NCI-H748 (cell line): ENCODE measurements at regions not wholly inside any gene's neighbourhood (a gene's known extent, or its start where the extent isn't known, plus 50 kb on each side); places are given as distances from the start of the nearest gene placed in this dataset.
"Not testable (repeated sequence)": the region's sequence is repeated elsewhere in the genome, so short reads cannot be mapped to it uniquely, and the experiment has no call there.

Source experiments
- DNase-seq: peaks from one replicate; lab custom pipeline; 2025; ENCODE audit not compliant: unreplicated experiment; lab: John Stamatoyannopoulos, UW

DNA sequence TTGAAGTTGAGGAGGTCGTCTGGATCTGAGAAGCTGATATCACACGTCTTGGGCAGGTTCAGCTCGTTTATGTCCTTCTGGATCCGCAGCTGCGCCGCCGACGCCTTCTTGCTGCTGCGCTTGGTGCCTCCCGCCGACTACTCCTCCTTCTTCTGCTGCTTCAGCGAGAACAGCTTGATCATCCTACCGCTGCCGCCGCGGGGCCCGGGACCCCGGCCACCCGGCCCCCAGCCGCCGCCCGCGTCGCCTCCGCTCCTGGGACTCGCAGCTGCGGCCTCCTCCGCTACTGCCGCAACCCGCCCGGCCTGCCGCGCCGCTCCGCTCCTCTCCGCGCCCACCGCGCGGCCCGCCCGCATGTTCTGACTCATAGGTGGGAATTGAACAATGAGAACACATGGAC, 1710.6 kb downstream of the TP53TG3F start:
- DNase-seq = not testable (repeated sequence)

DNA sequence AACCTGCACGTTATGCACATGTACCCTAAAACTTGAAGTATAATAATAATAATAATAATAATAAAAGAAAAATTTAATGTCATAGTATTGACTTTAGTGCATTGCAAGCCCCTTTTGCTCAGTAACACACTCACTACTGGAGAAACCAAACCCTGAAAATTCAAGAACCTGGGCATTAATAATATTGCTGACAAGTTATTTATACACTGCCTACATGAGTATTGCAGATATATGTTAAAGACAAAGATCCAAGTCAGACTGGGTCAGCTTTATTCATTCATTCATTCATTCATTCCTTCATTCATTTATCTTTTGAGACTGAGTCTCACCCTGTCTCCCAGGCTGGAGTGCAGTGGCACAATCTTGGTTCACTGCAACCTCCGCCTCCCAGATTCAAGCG, 1711.2 kb downstream of the TP53TG3F start:
- no peak for DNase-seq

DNA sequence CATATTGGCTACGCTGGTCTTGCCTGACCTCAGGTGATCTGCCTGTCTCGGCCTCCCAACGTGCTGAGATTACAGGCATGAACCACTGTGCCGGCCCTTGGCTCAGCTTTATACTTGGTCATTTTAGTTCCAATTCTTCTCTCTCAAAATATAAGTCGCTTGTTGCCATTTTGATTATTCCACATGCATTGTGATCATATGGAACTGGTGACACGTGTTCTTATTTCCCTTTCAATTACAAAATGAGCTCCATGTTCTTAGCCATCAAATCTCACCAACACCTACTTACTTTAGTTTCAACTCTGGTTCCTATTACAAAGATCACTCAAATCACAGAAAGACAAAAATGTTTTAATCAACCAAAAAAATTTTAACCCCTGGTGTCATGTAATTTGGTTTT, 1711.7 kb downstream of the TP53TG3F start:
- no peak for DNase-seq

DNA sequence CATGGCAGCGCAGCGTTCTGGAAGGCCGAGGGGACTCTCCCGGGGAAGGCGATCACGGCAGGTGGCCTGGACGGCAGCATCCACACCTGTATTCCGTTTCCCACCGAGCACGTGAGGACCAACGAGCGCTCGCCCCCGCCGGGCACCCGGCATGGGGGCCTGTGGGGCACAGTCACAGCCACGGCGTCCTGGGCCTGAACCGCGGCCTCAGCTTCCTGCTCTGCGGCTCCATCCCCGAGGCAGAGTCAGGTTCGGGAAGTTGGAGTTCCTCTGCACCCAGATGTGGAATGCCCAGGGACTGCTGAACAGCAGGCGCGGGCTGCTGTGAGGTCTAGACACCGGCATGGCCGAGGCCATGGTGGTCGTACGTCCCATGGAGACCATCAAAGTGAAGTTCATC, 1713.9 kb downstream of the TP53TG3F start:
- no peak for DNase-seq

DNA sequence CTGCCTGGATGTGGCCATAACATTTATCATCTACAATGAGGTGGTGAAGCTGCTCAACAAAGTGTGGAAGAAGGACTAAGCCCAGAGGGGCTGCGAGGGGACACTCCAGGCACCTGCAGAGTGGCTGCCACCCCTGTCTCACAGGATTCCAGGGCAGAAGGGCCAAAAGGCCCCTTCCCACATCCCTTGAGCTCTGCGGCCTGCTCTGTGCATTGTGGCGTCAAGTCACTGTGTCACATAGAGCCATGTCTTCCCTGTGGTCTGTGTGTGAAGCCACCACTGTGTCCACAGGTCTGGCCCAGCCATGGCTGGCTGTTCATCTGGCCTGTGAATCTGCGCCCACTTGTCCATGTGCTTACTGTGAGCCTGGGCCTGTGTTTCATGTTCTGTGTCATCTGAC, 1714.6 kb downstream of the TP53TG3F start:
- no peak for DNase-seq

DNA sequence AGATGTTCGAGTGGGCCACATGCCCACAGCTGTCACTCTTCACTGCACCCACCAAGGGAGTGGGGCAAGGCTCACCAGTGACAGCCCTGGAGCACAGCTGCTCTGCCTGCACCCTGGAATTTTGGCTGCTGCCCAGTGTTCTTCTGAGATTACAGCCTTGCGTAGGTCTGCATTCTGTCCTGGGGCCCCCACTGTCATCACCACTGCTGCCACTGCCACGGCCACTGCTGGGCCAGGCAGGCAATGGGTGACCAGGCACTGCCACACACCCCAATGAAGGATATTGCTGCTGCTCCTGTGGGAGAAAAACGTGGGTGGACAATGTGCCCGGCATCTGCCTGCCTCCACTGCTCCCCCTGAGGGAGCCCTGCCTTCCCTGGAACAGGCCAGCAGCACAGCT, 1717.0 kb downstream of the TP53TG3F start:
- DNase-seq = no peak

DNA sequence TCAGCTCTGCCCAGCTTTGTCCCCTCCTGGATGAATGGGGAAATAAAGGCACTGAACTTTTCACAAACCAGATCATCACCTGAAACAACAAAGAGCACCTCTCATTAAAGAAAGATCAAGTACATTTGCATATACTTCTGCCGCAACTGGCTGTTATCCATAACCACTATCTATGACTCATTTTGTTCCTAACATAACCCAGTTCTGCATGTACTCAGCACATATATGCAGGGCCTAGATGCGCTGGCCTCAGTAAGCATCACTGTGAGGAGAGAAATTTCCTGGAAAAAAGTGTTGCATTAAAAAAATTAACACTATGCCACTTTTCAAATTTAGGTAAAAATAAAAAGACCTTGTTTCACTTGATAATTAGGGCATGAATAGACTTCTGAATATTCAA, 1718.4 kb downstream of the TP53TG3F start:
- no peak for DNase-seq

DNA sequence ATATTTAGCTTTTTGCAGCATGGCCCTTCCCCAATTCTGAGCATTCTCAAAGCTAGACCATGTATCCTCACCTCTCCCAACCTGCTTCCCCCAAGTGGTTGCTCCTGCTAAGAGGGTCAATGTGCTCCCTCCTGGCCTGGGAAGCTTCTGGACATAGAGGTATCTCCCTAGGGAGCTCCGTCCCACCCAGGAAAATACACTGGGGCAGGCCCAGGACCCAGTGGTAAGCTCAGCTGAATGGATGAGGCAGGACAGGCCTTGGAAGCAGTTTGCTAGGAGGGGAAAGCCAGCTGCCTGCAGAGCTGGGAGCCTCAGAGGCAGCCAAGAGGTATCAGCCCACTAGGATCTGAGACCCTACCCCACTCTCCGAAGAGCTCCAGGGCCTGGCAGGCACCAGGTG, 1721.6 kb downstream of the TP53TG3F start:
- no peak for DNase-seq

DNA sequence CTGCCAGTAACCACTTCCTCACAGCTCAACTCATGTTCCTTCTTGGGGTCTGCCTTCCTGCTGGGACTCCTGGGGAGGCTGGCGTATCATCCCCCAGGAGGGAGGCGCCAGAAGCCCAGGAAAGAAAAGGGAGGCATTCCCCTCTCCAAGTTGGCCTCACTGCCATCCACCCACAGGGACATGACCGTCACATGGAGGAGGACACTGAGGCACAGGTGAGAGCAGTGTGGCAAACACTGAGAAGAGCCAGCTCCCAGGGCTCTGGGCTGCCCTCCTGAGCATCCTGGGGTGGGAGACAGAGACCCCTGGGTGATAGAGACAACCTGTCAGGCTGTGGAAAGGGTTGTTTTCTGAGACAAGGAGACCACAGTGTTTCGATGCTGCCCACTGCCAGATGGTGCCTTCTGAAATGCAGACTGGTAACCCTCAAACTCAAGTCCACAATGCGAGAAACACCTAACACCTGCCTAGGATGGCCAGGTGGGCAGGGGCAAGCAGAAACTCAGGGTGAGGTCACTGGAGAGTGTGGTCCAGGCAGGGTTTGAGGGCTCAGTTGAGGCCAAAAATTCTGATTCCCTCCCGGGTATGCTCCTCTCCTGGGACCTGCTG, 1722.1 kb downstream of the TP53TG3F start:
- DNase-seq = no peak

DNA sequence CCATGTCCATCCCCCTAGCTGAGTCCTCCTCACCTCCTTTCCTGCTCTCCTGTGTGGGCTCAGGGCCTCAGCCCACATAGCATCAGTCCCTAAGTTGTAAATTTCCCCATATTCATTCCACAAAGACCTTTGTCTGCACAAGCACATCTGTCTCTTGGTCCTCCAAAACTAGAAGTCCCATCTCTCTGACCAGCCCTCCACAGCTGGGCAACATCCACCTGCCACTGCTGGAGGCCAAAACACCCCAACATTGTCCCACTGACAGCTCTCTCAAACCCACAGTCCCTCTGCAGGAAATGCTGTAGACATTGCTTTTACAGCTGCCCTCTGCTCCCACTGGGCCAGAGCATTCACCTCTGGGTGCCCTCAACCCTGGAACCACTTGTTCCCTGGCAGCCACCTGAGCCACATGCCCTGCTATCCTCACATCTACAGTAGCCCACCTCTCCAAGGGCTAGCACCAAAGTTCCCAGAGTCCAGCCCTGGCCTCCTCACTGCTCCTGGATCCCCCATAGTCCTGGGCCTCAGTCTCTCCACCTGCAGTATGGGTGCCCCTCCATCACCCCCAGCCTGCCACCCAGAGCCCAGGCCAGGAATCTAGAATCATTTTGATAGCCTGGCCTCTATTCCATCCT, 1722.7 kb downstream of the TP53TG3F start:
- DNase-seq = no peak

DNA sequence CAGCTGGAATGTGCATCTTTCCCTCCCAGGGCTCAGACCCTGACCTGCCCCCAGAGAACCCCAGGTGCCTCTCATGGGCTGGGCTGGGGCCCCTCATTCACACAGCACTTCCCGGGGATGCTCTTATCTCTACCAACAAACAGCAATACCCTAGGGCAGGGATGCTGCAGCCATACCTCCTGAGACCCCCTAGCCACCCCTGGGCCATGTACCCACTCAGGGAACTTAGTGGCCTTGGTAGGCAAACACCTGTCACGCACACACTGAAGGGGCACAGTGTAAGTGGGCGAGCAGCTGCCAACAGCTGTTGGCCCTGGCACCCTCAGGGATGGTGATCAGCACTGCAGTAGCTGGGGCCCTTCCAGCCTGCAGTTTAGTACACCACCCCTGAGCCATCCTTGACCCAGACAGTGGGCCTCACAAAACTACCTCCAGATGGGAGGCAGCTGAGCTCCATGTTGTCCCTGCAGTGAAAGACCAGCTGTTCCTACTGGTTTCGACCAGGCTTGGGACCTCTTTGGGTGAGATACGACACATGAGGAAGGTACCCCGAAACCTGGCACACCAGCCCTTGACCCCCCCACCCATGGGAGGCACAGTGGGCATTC, 1723.6 kb downstream of the TP53TG3F start:
- DNase-seq = no peak

DNA sequence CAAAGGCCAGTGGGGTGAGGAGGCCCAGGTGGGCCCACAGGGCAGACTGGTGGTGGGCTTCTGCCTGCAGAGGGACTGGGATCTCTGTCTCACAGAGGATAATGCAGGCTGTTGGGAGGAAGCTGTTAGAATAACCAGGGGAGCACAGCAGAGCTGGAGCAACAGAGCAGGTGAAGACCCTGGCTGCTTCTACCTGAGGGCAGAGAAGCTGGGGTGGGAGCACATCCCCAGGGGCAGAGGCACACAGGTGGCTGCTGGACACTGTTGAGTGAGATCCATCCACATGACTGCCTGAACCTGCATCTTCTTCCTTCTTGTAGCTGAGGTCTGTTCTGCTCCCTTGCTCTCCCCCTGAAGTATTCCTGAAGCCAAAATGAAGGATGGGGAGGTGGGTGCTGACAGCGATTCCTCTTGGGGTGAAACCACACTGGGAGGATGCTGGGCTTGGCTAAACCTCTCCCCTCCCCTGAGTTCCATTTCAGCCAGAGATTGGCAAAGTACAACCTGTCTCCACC, 1725.0 kb downstream of the TP53TG3F start:
- no peak for DNase-seq

DNA sequence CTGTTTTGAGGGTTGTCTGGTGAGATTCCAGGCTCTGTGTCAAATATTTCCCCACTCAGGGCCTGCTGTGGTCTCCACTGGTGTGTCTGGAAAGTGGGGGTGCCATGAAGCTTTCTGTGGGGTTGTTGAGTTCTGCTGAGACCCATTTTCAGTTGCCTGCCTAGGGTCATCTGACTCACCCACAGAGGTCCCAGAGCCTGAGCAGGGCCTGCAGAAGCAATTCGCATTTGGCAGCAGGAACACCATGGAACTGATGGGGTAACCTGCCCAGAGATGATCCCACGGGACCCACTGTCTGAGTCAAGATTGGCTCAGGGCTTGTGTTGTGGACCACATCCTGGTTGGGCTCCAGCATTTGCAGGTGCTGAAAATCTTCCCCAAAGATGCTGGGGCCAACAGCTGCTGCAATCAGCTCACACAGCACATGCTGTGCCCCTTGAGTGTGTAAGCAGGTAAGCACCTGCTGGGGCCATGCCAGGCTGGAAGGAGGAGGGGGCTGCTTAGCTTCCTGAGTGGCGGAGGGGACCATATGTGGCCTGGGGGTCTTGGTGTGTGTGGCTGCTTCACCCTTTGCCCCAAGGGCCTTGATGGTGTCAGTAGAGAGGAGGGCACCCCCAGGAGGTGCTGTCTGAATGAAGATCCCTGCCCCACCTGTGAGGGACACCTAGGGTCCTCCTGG, 1726.1 kb downstream of the TP53TG3F start:
- DNase-seq = no peak

DNA sequence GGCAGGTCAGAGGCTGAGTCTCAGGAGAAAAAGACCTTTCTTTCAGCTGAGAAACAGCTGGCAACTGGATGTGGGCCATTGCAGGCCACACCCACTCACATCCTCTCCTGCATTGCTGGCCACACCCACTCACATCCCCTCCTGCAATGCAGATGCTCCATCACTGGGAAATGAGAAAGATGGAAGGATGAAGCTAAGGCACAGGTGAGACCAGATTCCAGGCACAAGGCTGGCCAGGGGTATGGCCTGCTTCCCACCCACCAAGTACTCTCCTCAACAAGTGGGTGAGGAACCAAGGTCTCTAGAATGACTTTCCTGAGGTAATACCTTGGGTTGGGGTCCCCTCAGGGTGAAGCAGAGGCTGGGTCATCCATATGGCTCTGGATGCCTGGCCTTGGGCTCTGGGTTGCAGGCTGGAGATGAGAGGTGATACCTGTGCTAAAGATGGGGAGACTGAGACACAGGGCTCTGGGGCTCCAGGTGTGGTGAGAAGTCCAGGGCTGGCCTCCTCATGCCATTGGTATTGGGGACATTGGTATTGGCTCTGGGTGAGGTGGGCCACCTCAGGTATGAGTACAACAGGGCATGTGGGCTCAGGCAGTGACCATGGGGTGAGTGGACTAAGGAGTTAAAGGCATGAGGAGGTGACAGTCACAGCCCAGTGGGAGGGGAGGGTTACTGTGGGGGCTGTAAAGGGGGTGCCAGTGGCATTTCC, 1726.8 kb downstream of the TP53TG3F start:
- no peak for DNase-seq

DNA sequence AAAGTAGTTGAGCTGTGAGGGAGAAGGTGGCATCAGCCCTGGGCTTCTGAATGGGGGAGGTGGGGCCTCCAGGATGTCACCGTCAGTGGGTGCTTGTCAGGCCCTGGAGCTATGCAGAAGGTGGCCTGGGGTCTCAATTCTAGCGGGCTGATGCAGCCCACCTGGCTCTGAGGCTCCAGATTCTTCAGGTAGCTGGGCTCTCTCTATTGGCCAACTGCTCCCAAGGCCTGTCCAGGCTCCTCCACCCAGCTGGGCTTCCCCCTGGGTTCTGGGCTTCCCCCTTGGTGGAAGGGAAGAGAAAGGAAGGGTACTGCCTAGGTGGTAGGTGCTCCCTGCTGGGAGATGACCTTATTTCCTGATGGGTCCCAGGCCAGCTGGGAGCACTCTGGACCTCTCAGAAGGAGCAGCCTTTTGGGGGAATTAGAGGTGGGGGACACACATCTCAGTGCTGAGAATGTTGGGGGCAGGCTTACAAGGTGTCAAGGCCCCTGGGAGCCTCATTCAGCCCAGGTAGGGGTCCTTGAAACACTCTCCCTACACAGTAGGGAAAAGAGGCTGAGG, 1728.3 kb downstream of the TP53TG3F start:
- DNase-seq = no peak

DNA sequence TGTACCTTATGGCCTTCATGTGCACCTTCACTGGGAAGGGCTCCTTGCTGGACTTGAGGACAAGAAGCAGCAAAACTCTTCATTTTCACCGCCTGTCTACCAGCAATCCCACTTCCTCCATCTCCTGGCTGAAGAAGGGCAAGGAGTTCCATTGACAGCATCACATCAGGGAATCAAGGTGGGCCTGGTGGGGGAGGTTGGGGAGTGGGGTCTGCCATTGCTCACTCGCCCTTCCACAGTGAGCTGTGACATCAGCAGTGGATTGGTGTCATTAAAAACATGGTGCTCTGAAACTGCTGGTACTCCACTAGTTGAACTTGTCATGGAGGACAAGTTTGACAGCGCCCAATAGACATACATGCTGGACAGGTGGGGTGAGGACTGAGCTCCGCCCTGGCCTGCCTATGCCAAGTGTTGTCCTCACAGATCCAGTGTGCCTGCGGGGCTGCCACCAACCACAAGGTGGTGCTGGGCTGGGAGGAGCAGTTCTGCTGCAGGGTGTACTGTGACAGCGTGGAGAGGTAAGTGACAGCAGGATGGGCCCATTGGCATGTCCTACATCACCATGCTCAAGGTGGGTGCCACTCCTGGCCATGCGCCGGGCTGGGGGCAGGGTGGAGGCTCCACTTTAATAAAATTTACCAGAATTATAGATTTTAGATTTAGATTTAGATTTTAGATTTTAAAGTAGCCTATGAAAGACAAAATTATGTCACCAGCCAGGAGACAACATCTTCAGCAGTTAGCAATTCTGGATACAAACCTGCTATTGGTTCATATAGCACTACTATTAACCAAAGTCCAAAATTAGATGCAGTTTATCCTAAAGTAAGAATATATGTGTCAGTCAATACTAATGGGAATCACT, 1729.1 kb downstream of the TP53TG3F start:
- DNase-seq = peak; percentile 69

DNA sequence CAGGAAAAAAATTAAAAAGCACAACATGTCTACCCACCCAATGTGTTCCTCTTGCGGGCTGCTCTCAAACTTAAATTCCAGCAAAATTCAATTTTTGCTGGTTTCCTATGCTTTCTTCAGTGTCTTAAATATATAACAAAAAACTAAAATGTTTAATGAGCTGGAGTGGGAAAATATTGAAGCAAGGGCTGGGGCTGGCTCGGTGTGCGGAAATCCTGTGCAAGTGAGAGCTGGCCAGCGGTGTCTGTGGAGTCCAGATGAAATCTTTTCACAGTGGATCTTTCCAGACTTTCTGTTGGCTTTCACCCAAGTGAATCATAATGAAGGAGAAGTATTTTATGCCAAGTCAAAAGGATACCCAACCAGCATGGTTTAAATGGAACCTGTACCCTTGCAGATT, 1733.6 kb downstream of the TP53TG3F start:
- no peak for DNase-seq

DNA sequence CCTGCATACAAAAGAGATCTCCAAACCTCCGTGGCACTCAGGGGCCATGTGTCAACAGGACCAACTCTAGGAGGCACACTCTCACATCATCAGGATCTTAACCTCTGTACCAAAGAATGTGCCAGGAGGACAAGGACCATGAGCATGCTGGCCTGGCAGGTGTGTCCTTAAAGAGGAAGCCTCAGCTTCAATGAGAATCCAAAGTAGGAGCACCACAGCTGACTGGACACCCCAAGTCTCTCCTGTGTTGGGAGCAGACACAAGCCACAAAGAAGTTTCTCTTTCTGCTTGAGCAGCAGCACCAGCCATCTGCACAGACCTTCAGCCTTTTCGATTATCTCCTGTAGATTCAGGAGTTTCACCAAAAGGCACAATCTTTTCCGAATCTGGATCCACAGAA, 1734.5 kb downstream of the TP53TG3F start:
- no peak for DNase-seq

DNA sequence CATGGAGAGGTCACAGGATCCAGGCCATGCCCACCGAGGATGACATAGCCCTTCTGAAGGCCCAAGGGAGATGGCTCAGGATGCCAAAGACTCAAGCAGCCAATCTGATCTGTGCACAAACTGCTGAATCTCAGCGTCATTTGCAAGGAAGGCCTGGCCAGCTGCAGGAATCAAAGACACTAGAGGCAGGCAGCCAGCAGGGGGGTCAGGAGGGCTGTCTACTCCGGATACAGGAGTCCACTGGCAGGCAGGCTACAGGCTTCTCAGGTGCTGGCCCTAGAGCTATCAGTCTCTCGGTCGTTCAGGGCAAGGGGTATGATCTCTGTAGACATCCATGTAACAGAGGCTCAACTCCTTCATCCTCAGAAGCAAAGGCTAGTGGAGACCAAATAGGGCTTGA, 1735.3 kb downstream of the TP53TG3F start:
- DNase-seq = no peak
